ENCODE measurements at regions not wholly inside any gene's neighbourhood (a gene's known extent, or its start where the extent isn't known, plus 50 kb on each side); places are given as distances from the start of the nearest gene placed in this dataset.

- Histone ChIP-seq H3K27ac (no peak overlapping the region), H3K4me2 (no peak overlapping the region)
- CTCF ChIA-PET: interaction anchor here (0.7 kb wide), 1 partner anchor 222 kb away, joined by 13 read pairs; no protein-coding TSS in a partner anchor
Observed at GRCh38 chr20:53881362-53881761, 189.0 kb downstream of the BCAS1 start.

GRCh38 chr20:53880108-53880641 is 190.2 kb downstream of the BCAS1 start:
- DNase-seq: no peak
- Histone ChIP-seq H2AFZ (no peak overlapping the region), H3F3A (ENCODE audit: insufficient read depth, low read depth) (peaks cover 28% of the 10 kb centered on the region), H3K4me1 (replicated peaks; ENCODE audit: insufficient read depth) (peaks cover 26% of the 10 kb centered on the region), H4K20me1 (ENCODE audit: insufficient read depth) (no peaks in the 10 kb centered on the region), H3K9me2 (ENCODE audit: insufficient read depth) (0 out of 2 replicates have a peak, but pooled peaks cover 3% of the 10 kb centered on the region), H3K27ac (no peak overlapping the region), H3K9me3 (ENCODE audit: insufficient read depth, low read depth) (no peaks in the 10 kb centered on the region), H3K4me2 (no peak overlapping the region), H3K4me3 (no peak overlapping the region), H3K36me3 (ENCODE audit: low read depth) (no peaks in the 10 kb centered on the region), H3K79me2 (ENCODE audit: low read depth) (no peaks in the 10 kb centered on the region), H3K27me3 (ENCODE audit: insufficient read depth, low read depth) (no peaks in the 10 kb centered on the region)
- BruUV-seq (replicated peaks): no TSS peak
- no peak for TF ChIP-seq EZH2 (IDR thresholded peaks at IDR 0.05; ENCODE audit: low read depth)
- TF ChIP-seq CTCF (conservative IDR thresholded peaks at IDR 0.05): no peak
- ChIA-PET CTCF (interaction anchor here (0.7 kb wide), 1 partner anchor 300 kb away, joined by 9 read pairs; no protein-coding TSS in a partner anchor), POLR2A (ENCODE audit: unreplicated experiment) (interaction anchor here (0.5 kb wide), 1 partner anchor 8 kb away, joined by 8 read pairs; no protein-coding TSS in a partner anchor)
- intact Hi-C loops (cut with micrococcal nuclease; ENCODE audit: unreplicated experiment): no loop called here

More at GRCh38 chr20:53881362-53881761, 189.0 kb downstream of the BCAS1 start:
- Histone ChIP-seq H3K4me1 (replicated peaks; ENCODE audit: insufficient read depth) (peaks cover 26% of the 10 kb centered on the region), H3K4me3 (no peak overlapping the region), H3K9me3 (ENCODE audit: insufficient read depth, low read depth) (no peaks in the 10 kb centered on the region), H3K36me3 (ENCODE audit: low read depth) (no peaks in the 10 kb centered on the region), H2AFZ (no peak overlapping the region), H3K79me2 (ENCODE audit: low read depth) (no peaks in the 10 kb centered on the region), H4K20me1 (ENCODE audit: insufficient read depth) (no peaks in the 10 kb centered on the region), H3K9me2 (ENCODE audit: insufficient read depth) (0 out of 2 replicates have a peak, but pooled peaks cover 3% of the 10 kb centered on the region), H3F3A (ENCODE audit: insufficient read depth, low read depth) (peaks cover 32% of the 10 kb centered on the region), H3K27me3 (ENCODE audit: insufficient read depth, low read depth) (no peaks in the 10 kb centered on the region)
- TF ChIP-seq EZH2 (IDR thresholded peaks at IDR 0.05; ENCODE audit: low read depth) (no peak), CTCF (conservative IDR thresholded peaks at IDR 0.05) (no peak)
- no peak for DNase-seq
- intact Hi-C loops (cut with micrococcal nuclease; ENCODE audit: unreplicated experiment): no loop called here
- POLR2A ChIA-PET (ENCODE audit: unreplicated experiment): no interaction called here
- BruUV-seq (replicated peaks): no TSS peak

GRCh38 chr20:53879048-53879684 is 191.2 kb downstream of the BCAS1 start:
- ChIA-PET POLR2A (ENCODE audit: unreplicated experiment) (no interaction called here), CTCF (no interaction called here)
- no peak overlapping the region for H3K27ac ChIP-seq
- H3F3A ChIP-seq (ENCODE audit: insufficient read depth, low read depth): peaks cover 18% of the 10 kb centered on the region
- H3K27me3 ChIP-seq (ENCODE audit: insufficient read depth, low read depth): no peaks in the 10 kb centered on the region
- no peaks in the 10 kb centered on the region for H3K9me3 ChIP-seq (ENCODE audit: insufficient read depth, low read depth)
- DNase-seq: no peak
- no TSS peak for BruUV-seq (replicated peaks)
- no peak overlapping the region for H3K4me3 ChIP-seq
- H2AFZ ChIP-seq: no peak overlapping the region
- no peaks in the 10 kb centered on the region for H3K36me3 ChIP-seq (ENCODE audit: low read depth)
- H3K79me2 ChIP-seq (ENCODE audit: low read depth): no peaks in the 10 kb centered on the region
- H3K4me2 ChIP-seq: no peak overlapping the region
- H3K9me2 ChIP-seq (ENCODE audit: insufficient read depth): 0 out of 2 replicates have a peak, but pooled peaks cover 3% of the 10 kb centered on the region
- TF ChIP-seq EZH2 (IDR thresholded peaks at IDR 0.05; ENCODE audit: low read depth) (no peak), CTCF (conservative IDR thresholded peaks at IDR 0.05) (no peak)
- intact Hi-C loops (cut with micrococcal nuclease; ENCODE audit: unreplicated experiment): no loop called here
- H3K4me1 ChIP-seq (replicated peaks; ENCODE audit: insufficient read depth): peaks cover 19% of the 10 kb centered on the region
- H4K20me1 ChIP-seq (ENCODE audit: insufficient read depth): no peaks in the 10 kb centered on the region
